ENCODE measurements at regions not wholly inside any gene's neighbourhood (a gene's known extent, or its start where the extent isn't known, plus 50 kb on each side); places are given as distances from the start of the nearest gene placed in this dataset.

- TF ChIP-seq EZH2 (IDR thresholded peaks at IDR 0.05; ENCODE audit: borderline replicate concordance, low read depth, low read length, severe bottlenecking) (no peak), CTCF (IDR thresholded peaks at IDR 0.05; ENCODE audit: borderline replicate concordance, extremely low read depth, low read length, poor library complexity, severe bottlenecking) (no peak)
- ATAC-seq (ENCODE audit: insufficient read depth, low read depth): no peak
- no peaks in the 10 kb centered on the region for H3K9me3 ChIP-seq (ENCODE audit: insufficient read depth, low read length, severe bottlenecking)
- H2AFZ ChIP-seq (ENCODE audit: low read depth, low read length): no peak overlapping the region
- no peaks in the 10 kb centered on the region for H3K4me1 ChIP-seq (ENCODE audit: insufficient read depth, low read length)
- DNase-seq: no peak
- no peak overlapping the region for H3K4me3 ChIP-seq (ENCODE audit: low read depth in 1 of 2, low read length in 2 of 2)
- H3K9ac ChIP-seq (ENCODE audit: low read depth, low read length): no peak overlapping the region
- no peak overlapping the region for H3K27ac ChIP-seq (ENCODE audit: low read length)
- no peaks in the 10 kb centered on the region for H3K27me3 ChIP-seq (ENCODE audit: insufficient read depth, low read length, poor library complexity)
- no peak overlapping the region for H3K4me2 ChIP-seq (ENCODE audit: insufficient read depth, low read length)
- no peaks in the 10 kb centered on the region for H3K36me3 ChIP-seq (ENCODE audit: insufficient read depth, low read length)
- no peaks in the 10 kb centered on the region for H4K20me1 ChIP-seq (ENCODE audit: insufficient read depth, low read length)
- H3K79me2 ChIP-seq (ENCODE audit: insufficient read depth, low read length): no peaks in the 10 kb centered on the region
Measured at GRCh38 chrX:8288590-8288989, 117.5 kb upstream of the VCX2 start.

GRCh38 chrX:8289523-8289922 lies 118.5 kb upstream of the VCX2 start:
- no peaks in the 10 kb centered on the region for H4K20me1 ChIP-seq (ENCODE audit: insufficient read depth, low read length)
- no peak for ATAC-seq (ENCODE audit: insufficient read depth, low read depth)
- no peak overlapping the region for H3K4me2 ChIP-seq (ENCODE audit: insufficient read depth, low read length)
- H3K4me3 ChIP-seq (ENCODE audit: low read depth in 1 of 2, low read length in 2 of 2): no peak overlapping the region
- no peaks in the 10 kb centered on the region for H3K27me3 ChIP-seq (ENCODE audit: insufficient read depth, low read length, poor library complexity)
- H3K9me3 ChIP-seq (ENCODE audit: insufficient read depth, low read length, severe bottlenecking): no peaks in the 10 kb centered on the region
- no peaks in the 10 kb centered on the region for H3K4me1 ChIP-seq (ENCODE audit: insufficient read depth, low read length)
- no peak overlapping the region for H2AFZ ChIP-seq (ENCODE audit: low read depth, low read length)
- DNase-seq: no peak
- H3K36me3 ChIP-seq (ENCODE audit: insufficient read depth, low read length): no peaks in the 10 kb centered on the region
- H3K79me2 ChIP-seq (ENCODE audit: insufficient read depth, low read length): no peaks in the 10 kb centered on the region
- TF ChIP-seq EZH2 (IDR thresholded peaks at IDR 0.05; ENCODE audit: borderline replicate concordance, low read depth, low read length, severe bottlenecking): no peak
- no peak for TF ChIP-seq CTCF (IDR thresholded peaks at IDR 0.05; ENCODE audit: borderline replicate concordance, extremely low read depth, low read length, poor library complexity, severe bottlenecking)
- no peak overlapping the region for H3K9ac ChIP-seq (ENCODE audit: low read depth, low read length)
- no peak overlapping the region for H3K27ac ChIP-seq (ENCODE audit: low read length)

GRCh38 chrX:8297766-8298165 lies 126.7 kb upstream of the VCX2 start:
- no peak overlapping the region for H3K4me2 ChIP-seq (ENCODE audit: insufficient read depth, low read length)
- DNase-seq (no peak), ATAC-seq (ENCODE audit: insufficient read depth, low read depth) (no peak)
- H3K9ac ChIP-seq (ENCODE audit: low read depth, low read length): no peak overlapping the region
- H4K20me1 ChIP-seq (ENCODE audit: insufficient read depth, low read length): no peaks in the 10 kb centered on the region
- H3K36me3 ChIP-seq (ENCODE audit: insufficient read depth, low read length): no peaks in the 10 kb centered on the region
- H3K27ac ChIP-seq (ENCODE audit: low read length): no peak overlapping the region
- no peak overlapping the region for H3K4me3 ChIP-seq (ENCODE audit: low read depth in 1 of 2, low read length in 2 of 2)
- H3K27me3 ChIP-seq (ENCODE audit: insufficient read depth, low read length, poor library complexity): no peaks in the 10 kb centered on the region
- TF ChIP-seq CTCF (IDR thresholded peaks at IDR 0.05; ENCODE audit: borderline replicate concordance, extremely low read depth, low read length, poor library complexity, severe bottlenecking) (no peak), EZH2 (IDR thresholded peaks at IDR 0.05; ENCODE audit: borderline replicate concordance, low read depth, low read length, severe bottlenecking) (no peak)
- no peaks in the 10 kb centered on the region for H3K4me1 ChIP-seq (ENCODE audit: insufficient read depth, low read length)
- H2AFZ ChIP-seq (ENCODE audit: low read depth, low read length): no peak overlapping the region
- no peaks in the 10 kb centered on the region for H3K79me2 ChIP-seq (ENCODE audit: insufficient read depth, low read length)
- no peaks in the 10 kb centered on the region for H3K9me3 ChIP-seq (ENCODE audit: insufficient read depth, low read length, severe bottlenecking)

- TF ChIP-seq EZH2 (IDR thresholded peaks at IDR 0.05; ENCODE audit: borderline replicate concordance, low read depth, low read length, severe bottlenecking): no peak
- no peak for TF ChIP-seq CTCF (IDR thresholded peaks at IDR 0.05; ENCODE audit: borderline replicate concordance, extremely low read depth, low read length, poor library complexity, severe bottlenecking)
- no peak for DNase-seq
- H3K9ac ChIP-seq (ENCODE audit: low read depth, low read length): no peak overlapping the region
Measured at GRCh38 chrX:8304668-8305067, 133.6 kb upstream of the VCX2 start.

More at GRCh38 chrX:8304668-8305067, 133.6 kb upstream of the VCX2 start:
- no peaks in the 10 kb centered on the region for H3K36me3 ChIP-seq (ENCODE audit: insufficient read depth, low read length)
- no peak overlapping the region for H2AFZ ChIP-seq (ENCODE audit: low read depth, low read length)
- H3K27me3 ChIP-seq (ENCODE audit: insufficient read depth, low read length, poor library complexity): no peaks in the 10 kb centered on the region
- no peak overlapping the region for H3K27ac ChIP-seq (ENCODE audit: low read length)
- ATAC-seq (ENCODE audit: insufficient read depth, low read depth): no peak
- no peak overlapping the region for H3K4me3 ChIP-seq (ENCODE audit: low read depth in 1 of 2, low read length in 2 of 2)
- no peaks in the 10 kb centered on the region for H3K9me3 ChIP-seq (ENCODE audit: insufficient read depth, low read length, severe bottlenecking)
- H4K20me1 ChIP-seq (ENCODE audit: insufficient read depth, low read length): no peaks in the 10 kb centered on the region
- no peaks in the 10 kb centered on the region for H3K4me1 ChIP-seq (ENCODE audit: insufficient read depth, low read length)
- H3K79me2 ChIP-seq (ENCODE audit: insufficient read depth, low read length): no peaks in the 10 kb centered on the region
- no peak overlapping the region for H3K4me2 ChIP-seq (ENCODE audit: insufficient read depth, low read length)

Data from DND-41 (cell line).